ENCODE measurements at regions not wholly inside any gene's neighbourhood (a gene's known extent, or its start where the extent isn't known, plus 50 kb on each side); places are given as distances from the start of the nearest gene placed in this dataset.

DNA sequence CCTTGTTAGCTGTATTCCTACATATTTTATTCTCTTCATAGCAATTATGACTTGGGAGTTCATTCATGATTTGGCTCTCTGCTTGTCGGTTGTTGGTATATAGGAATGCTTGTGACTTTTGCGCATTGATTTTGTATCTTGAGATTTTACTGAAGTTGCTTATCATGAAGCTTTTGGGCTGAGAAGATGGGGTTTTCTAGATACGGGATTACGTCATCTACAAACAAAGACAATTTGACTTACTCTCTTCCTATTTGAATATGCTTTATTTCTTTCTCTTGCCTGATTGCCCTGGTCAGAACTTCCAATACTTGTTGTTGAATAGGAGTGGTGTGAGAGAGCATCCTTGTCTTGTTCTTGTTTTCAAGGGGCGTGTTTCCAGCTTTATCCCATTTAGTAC is 569.8 kb upstream of the NRXN1 start:
- DNase-seq, result no peak
- intact Hi-C loops (cut with DNase I), result no loop called here

DNA sequence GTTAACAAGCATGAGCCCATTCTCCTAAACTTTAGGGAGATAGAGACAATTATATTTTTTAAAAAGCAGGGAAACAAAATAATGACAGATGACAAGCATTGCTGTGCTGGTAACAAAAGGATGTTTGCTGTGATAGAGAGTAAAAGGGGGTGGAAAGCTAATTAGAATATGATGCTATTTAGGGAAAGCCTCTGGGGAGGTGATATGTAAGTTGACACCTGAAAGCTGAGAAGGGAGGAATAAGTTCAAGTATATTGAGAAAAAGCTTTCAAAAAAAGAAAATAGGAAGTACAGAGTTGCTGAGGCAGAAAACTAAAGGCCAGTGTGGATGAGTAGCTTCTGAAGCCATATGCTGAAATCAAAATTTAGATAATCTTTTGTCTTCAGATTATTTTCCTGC is 565.2 kb upstream of the NRXN1 start:
- intact Hi-C loops (cut with DNase I), result no loop called here
- DNase-seq, result no peak

DNA sequence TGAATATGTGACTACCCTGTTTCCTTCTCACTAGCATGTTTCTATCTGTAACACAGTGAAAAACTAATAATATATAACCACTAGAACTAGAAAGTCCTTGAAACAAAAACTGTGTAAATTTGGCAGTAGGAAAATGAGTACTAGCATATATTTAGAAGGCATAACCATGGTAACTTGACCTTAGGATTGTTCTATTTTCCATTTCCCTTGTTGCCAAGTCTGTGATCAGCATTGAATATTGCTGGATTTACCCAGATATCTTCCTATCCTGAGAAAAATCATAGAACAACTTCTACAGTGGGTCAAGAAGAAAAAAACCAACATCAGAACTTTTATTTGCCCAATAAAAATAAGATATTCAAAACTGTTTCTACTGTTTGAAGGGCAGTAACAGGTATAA is 563.9 kb upstream of the NRXN1 start:
- intact Hi-C loops (cut with DNase I), result no loop called here
- DNase-seq, result no peak

DNA sequence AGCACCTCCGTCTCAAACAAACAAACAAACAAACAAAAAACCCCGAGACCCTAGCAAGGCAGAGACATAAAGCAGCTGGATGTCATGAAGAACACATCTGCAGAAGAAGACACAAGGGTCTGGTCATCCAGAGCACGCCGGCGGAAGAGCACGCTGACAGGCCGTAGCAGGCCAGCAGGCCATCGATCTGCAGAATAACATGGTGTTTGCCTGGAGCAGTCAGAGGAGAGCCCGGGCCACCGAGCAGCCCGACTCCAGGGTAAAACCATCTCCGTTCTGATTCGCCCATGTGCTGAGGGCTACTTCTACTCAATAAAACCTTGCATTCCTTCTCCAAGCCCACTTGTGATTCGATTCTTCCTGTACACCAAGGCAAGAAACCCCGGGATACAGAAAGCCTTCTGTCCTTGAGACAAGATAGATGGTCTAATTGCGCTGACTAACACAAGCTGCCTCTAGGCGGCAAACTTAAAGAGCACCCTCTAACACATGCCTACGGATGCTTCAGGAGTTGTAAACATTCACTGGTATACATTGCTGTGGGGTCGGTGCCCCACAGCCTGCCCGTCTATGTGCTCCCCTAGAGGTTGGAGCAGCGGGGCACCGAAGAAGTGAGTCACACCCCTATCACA is 549.8 kb upstream of the NRXN1 start:
- no peak for DNase-seq
- intact Hi-C loops (cut with DNase I), result no loop called here

DNA sequence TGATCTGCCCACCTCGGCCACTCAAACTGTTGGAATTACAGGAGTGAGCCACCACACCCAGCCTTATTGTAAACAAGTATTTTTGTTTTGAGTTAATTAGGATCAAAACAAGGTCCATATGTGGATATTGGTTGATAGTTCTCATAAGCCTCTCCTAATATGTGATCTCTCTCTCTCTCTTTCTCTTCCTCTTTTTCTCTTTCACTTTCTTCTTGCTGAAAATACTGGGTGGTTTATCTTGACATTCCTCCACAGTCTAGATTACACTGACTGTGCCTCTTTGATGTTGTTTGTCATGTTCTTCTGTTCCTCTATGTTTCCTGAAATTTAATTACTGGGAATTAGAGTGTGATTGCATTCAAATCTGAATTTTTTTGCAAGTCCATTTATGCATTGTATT is 547.5 kb upstream of the NRXN1 start:
- DNase-seq, result no peak
- intact Hi-C loops (cut with DNase I), result no loop called here

DNA sequence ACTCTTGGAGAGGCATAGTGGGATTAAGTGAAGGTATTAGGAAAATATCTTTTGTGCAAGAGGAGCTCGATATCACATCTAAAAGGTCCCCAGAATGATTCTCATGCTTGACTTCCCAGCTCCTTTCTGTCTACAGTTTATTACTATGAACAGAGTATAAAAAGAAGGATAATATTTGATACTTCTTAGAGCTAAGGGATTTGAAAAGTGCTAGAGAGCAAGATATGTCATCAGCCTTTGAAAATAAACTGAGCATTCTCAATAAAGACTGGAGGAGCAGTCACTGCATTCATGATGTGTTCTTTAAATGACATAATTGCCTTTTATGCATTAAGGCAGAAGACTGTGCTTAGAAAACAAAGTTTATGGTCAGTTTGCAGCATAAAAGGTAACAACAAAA is 543.2 kb upstream of the NRXN1 start:
- intact Hi-C loops (cut with DNase I), result no loop called here
- no peak for DNase-seq

DNA sequence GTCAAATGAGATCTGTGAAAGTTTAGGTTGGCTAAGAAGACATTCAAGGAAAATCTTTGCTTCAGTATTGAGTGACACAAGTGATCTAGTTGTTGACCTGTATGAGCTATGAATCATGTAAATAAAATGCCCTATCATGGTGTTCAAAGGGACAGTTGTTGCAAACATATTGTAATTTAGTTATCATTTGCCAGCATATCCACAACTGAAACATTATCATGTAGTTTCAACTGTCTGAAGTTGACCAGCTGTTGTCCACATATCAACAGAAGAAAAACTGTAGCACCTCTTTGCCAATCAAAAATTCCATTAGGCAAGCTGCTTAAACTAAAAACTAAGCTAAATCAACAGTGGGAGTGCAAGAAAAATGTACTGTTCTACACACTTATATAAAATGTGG is 527.1 kb upstream of the NRXN1 start:
- DNase-seq, result no peak
- intact Hi-C loops (cut with DNase I), result no loop called here

DNA sequence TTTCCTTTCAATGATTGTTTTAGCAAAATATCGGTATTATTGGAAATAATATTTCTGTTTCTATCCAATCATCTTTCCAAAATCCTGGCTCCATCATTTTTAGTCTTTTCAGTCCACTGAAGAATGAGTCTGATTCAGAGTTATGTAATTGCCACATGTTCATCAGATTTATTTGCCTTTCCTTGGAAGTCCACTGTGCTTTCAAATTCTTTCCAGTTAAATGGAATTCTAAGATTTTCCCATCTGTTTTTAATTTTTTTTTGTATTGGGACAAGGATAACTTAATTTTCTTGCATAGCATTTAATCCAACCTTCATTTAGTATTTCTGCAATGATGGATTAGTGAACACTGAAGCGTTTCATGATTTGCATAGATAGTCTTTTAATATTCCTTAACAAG is 521.5 kb upstream of the NRXN1 start:
- intact Hi-C loops (cut with DNase I), result no loop called here
- no peak for DNase-seq

DNA sequence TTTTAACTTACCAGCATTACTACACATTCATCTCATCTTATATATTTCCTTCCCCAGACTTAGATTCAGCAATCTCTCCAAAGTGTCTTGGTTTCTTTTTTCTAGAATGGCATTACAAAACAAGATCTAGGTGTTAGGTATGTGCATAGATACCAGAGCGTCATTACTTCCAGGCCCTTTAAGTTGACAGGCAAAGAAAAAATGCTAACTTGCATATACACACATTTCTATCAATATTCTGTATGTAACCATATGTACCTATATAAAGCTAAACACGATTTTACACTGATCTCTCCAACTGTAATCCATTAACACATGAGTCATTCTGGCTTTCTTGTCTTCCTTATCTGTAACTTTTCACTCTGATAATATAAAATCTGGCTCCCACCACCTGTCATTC is 503.8 kb upstream of the NRXN1 start:
- DNase-seq, result no peak
- intact Hi-C loops (cut with DNase I), result no loop called here

DNA sequence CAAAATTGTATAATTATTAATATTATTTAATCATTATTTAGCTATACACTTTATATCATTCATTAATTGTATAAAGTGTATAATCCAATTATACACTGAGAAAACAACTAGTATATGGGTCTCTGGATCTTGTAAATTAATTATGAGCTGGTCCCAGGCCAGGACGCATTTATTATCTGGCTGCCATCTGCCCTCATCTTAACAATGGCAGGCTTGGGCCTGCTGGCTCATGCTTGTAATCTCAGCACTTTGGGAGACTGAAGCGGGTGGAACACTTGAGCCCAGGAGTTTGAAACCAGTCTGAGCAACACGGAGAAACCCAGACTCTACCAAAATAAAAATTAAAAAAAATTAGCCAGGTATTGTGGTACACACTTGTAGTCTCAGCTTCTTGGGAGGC is 502.2 kb upstream of the NRXN1 start:
- intact Hi-C loops (cut with DNase I), result no loop called here
- DNase-seq, result no peak

DNA sequence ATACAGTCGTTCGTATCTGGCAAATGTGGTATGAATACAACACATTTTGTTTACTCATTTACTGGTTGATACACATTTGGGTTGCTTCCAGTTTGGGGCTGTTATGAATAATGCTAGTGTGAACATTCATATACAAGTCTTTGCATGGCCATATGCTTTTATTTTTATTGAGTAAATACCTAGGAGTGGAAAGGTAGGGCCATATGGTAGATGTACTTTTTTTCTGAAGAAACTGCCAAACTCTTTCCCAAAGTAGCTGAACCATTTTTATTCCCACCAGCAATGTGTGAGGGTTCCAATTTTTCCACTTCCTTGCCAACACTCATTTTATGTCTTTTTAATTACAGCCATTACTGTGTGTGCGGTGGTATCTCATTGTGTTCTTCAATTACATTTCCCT is 496.2 kb upstream of the NRXN1 start:
- intact Hi-C loops (cut with DNase I), result no loop called here
- no peak for DNase-seq

DNA sequence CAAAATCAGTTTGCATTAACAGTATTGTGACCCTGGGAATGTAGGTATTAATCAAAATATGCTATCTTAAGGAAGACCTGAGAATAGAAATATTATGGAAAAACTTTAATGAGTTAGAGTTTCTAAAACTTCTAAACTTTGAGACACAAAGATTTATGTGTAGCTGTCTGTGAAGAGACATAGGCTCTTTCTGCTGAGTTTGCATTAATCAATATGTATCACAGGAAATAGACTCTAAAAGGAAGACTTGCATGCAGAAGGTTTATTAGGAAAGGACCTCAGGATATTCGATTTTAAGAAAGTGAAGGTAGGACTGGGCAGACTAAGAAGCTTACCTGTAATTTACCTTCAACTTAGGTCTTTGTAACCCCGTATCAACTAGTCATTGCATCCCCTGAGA is 494.8 kb upstream of the NRXN1 start:
- intact Hi-C loops (cut with DNase I), result no loop called here
- DNase-seq, result no peak

DNA sequence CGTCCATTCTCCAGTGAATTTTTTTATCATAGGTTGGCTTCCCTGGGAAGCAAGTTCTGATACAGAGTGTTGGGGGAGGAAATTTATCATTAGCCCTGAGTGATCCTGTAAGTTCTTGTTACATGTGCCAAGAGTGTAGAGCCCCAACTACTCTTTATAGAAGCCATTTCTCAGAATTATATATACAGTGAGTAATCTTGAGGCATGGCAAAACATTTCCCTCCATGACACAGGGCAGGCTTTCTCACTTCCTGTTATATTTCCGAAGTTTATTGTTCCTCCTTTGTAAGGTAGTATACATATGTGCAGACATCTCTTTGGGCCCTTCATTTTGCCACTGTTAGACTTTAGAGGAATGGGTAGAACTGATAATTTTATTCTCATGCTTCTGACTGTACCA is 484.7 kb upstream of the NRXN1 start:
- intact Hi-C loops (cut with DNase I), result no loop called here
- no peak for DNase-seq

DNA sequence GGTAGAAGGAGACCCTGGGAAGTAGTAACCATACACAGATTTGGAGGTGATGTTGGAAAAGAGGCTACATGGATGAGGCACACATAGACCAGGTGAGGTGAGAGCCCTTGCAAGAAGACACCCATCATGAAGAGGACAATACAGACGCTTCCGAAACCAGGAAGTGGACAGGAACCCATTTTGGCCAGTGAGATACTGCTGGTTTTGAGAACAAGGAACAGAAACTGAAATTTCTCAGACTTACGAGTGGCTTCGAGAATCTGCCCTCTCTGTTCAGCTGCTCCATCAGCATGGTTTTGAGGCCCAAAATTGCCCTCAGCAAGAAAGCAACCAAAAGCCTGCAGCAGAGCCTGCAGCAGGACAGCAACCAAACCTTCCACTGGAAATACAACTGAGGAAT is 479.1 kb upstream of the NRXN1 start:
- DNase-seq, result peak in 8 of 42 donors; percentile 1 to 15 (median 10)
- intact Hi-C loops (cut with DNase I), result no loop called here

DNA sequence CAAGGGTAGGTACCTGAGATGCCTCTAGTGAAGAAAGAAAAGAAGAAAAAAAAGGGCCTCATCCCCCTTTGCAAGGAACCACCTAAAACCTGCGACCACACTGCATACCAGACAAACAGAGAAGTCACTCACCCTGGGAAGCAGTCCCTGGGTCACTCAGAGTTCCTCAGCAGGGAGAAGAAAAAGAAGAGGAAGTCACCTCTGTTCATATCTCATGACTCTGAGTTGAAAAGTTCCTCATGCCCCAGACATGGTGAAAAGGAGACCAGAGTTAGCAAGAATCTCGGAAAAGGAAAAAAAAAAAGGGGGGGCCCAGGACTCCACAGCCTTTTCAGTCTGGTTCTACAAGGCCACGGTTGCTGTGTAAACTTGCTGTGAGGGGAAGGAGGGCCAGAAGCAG is 478.4 kb upstream of the NRXN1 start:
- peak in 3 of 42 donors; percentile 1 to 14 (median 1) for DNase-seq
- intact Hi-C loops (cut with DNase I), result no loop called here

DNA sequence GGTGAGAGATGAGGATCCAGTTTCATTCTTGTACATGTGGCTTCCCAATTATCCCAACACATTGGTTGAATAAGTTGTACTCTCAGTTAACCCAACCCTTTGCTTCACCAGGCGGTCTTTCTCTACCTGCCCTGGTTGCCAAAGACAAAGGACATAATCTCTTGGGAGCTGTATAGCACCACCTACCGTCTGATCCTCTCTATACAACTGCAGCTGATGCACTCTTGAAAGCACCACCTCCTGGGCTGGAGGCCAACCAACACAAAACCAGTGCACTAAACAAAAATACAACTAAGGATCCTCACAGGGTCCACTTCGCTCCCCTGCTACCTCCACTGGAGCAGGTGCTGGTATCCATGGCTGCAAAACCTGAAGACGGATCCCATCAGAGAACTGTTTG is 473.6 kb upstream of the NRXN1 start:
- intact Hi-C loops (cut with DNase I), result no loop called here
- DNase-seq, result no peak

DNA sequence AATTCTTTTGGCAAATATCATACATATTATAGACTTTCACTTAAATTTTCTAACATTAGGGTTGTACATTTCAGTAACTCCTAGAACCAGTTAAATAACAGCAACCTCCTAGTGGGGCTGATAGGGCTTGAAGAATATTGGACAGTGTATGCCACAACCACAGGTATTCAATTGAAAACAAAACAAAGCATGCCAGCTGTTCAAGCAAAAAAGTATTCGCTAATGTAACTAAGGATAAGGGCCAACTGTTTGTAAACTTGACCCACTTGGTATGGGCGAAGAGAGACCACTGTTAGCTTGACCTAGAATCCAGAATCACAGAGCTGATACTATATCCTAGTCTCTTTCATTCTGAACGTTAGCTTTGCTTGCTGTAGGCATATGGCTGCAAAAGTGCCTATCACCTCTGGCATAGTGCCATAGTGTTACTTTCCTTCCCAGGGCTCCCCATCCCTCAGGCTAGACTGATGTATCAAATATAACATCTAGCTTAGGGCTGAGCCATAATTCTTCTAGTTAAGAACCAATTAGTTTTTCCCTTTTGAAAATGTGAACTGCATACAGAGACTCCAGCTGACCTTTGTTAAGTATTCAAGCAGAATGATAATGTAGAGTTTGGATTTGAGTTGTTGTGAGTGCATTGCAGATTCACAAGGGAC is 458.8 kb upstream of the NRXN1 start:
- intact Hi-C loops (cut with DNase I), result no loop called here
- no peak for DNase-seq

DNA sequence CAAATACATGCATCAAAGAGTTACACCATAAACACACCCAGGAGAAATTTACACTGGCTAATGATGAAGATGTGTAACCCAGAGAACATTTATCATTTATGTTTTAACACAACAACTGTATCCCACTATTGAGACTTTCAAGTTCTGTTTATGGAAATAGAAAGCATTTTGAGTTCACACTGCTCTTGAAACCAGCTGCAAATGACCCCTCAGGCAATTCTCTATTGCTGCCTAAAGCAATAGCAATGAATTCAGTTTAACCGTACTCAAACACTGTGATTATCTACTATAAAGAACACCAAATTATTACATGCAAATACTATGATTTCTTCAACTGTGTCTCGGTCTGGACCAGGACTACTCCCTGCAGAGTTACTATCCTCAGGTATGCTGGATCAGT is 452.7 kb upstream of the NRXN1 start:
- no peak for DNase-seq
- intact Hi-C loops (cut with DNase I), result no loop called here

DNA sequence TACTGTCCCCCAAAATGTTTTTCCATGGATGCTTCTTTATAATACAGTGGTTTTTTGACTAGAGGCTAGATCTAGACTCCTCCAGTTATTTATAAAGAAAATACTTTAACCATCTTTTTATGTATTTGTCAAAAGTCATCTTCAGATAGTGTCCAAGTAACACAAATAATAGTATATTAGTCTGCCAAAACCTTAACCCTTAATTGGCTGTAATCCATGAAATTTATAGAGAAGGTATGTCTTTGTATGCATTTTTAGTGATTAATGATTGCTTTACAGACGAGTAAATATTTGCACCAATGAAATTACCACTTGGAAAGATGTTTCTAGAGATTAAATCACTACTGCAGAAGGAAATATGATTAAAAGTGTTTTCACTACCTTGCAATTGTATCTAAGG is 451.8 kb upstream of the NRXN1 start:
- intact Hi-C loops (cut with DNase I), result no loop called here
- no peak for DNase-seq

DNA sequence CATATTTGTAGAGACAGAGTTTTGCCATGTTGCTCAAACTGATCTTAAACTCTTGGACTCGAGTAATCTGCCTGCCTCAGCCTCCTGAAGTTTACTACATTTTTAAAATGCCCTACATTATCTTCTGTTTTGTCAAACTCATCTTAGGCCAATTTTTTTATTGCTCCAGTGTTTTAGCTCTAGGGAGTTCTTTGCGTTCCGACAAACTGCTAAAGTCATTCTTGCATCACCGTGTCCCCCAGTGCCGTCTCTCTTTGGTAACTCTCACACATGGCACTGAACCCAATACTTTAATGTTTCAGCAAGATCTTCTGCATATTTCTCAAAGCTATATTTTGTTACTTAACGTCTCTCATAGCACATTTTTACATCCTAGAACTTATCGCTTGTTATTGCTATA is 440.9 kb upstream of the NRXN1 start:
- intact Hi-C loops (cut with DNase I), result no loop called here
- DNase-seq, result no peak

DNA sequence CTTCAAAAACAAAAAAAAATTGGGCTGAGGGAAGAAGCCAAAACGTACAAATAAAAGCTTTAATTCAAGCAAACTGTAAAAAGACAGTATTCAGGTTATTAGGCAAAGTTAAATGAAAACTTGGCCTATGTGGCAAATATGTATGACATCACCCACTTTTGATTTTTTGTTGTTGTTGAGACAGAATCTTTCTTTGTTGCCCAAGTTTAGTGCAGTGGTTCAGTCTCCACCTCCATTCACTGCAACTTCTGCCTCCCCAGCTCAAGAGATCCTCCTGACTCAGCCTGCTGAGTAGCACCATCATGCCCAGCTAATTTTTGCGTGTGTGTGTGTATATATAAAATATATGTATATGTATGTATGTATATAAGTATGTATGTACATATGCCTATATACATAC is 440.4 kb upstream of the NRXN1 start:
- DNase-seq, result no peak
- intact Hi-C loops (cut with DNase I), result no loop called here

DNA sequence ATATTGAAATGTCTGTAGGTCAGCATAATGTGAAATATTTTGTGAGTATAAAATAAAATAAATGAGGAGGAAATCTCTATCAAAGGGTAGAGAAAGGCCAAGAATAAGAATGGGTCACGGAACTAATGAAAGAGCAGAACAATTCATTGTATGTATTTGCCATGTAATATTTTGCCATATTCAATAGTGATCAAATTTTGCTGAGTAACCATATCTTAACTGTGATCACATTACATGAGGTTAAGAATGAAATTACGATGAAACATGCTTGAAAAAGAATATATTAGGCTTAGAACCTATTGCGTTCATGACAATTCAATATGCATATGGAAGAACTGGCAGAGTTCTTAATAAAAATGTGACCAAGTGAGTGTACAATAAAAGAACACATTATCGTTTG is 437.2 kb upstream of the NRXN1 start:
- no peak for DNase-seq
- intact Hi-C loops (cut with DNase I), result no loop called here
